ENCODE measurements at regions not wholly inside any gene's neighbourhood (a gene's known extent, or its start where the extent isn't known, plus 50 kb on each side); places are given as distances from the start of the nearest gene placed in this dataset.

GRCh38 chr5:54829676-54830535, 155.5 kb downstream of the ESM1 start:
- Histone ChIP-seq H3K9me3 (ENCODE audit: control insufficient read depth, insufficient read depth, low read length) (no peaks in the 10 kb centered on the region), H3K9ac (ENCODE audit: low read depth, low read length) (no peak overlapping the region), H3K27me3 (ENCODE audit: control insufficient read depth, insufficient read depth, low read length) (no peaks in the 10 kb centered on the region), H3K4me1 (ENCODE audit: control insufficient read depth, insufficient read depth, low read length) (no peaks in the 10 kb centered on the region), H3K4me3 (ENCODE audit: low read depth, low read length) (no peak overlapping the region), H3K36me3 (ENCODE audit: control insufficient read depth, insufficient read depth, low read length) (no peaks in the 10 kb centered on the region)

GRCh38 chr5:54829102-54829501, 156.3 kb downstream of the ESM1 start:
- H3K4me3 ChIP-seq (ENCODE audit: low read depth, low read length): no peak overlapping the region
- H3K36me3 ChIP-seq (ENCODE audit: control insufficient read depth, insufficient read depth, low read length): no peaks in the 10 kb centered on the region
- H3K9ac ChIP-seq (ENCODE audit: low read depth, low read length): no peak overlapping the region
- H3K27me3 ChIP-seq (ENCODE audit: control insufficient read depth, insufficient read depth, low read length): no peaks in the 10 kb centered on the region
- no peaks in the 10 kb centered on the region for H3K9me3 ChIP-seq (ENCODE audit: control insufficient read depth, insufficient read depth, low read length)
- H3K4me1 ChIP-seq (ENCODE audit: control insufficient read depth, insufficient read depth, low read length): no peaks in the 10 kb centered on the region

GRCh38 chr5:54828151-54828550, 157.2 kb downstream of the ESM1 start:
- Histone ChIP-seq H3K36me3 (ENCODE audit: control insufficient read depth, insufficient read depth, low read length) (no peaks in the 10 kb centered on the region), H3K27me3 (ENCODE audit: control insufficient read depth, insufficient read depth, low read length) (no peaks in the 10 kb centered on the region), H3K9me3 (ENCODE audit: control insufficient read depth, insufficient read depth, low read length) (no peaks in the 10 kb centered on the region), H3K9ac (ENCODE audit: low read depth, low read length) (no peak overlapping the region), H3K4me3 (ENCODE audit: low read depth, low read length) (no peak overlapping the region), H3K4me1 (ENCODE audit: control insufficient read depth, insufficient read depth, low read length) (no peaks in the 10 kb centered on the region)

- Histone ChIP-seq H3K9me3 (ENCODE audit: control insufficient read depth, insufficient read depth, low read length) (no peaks in the 10 kb centered on the region), H3K9ac (ENCODE audit: low read depth, low read length) (no peak overlapping the region), H3K4me3 (ENCODE audit: low read depth, low read length) (no peak overlapping the region), H3K27me3 (ENCODE audit: control insufficient read depth, insufficient read depth, low read length) (no peaks in the 10 kb centered on the region), H3K36me3 (ENCODE audit: control insufficient read depth, insufficient read depth, low read length) (no peaks in the 10 kb centered on the region), H3K4me1 (ENCODE audit: control insufficient read depth, insufficient read depth, low read length) (no peaks in the 10 kb centered on the region)
Measured at GRCh38 chr5:54825005-54825404, 160.4 kb downstream of the ESM1 start.

GRCh38 chr5:54823006-54823405, 162.4 kb downstream of the ESM1 start:
- no peaks in the 10 kb centered on the region for H3K27me3 ChIP-seq (ENCODE audit: control insufficient read depth, insufficient read depth, low read length)
- no peaks in the 10 kb centered on the region for H3K9me3 ChIP-seq (ENCODE audit: control insufficient read depth, insufficient read depth, low read length)
- no peaks in the 10 kb centered on the region for H3K36me3 ChIP-seq (ENCODE audit: control insufficient read depth, insufficient read depth, low read length)
- H3K4me1 ChIP-seq (ENCODE audit: control insufficient read depth, insufficient read depth, low read length): no peaks in the 10 kb centered on the region
- H3K4me3 ChIP-seq (ENCODE audit: low read depth, low read length): no peak overlapping the region
- no peak overlapping the region for H3K9ac ChIP-seq (ENCODE audit: low read depth, low read length)

- no peaks in the 10 kb centered on the region for H3K9me3 ChIP-seq (ENCODE audit: control insufficient read depth, insufficient read depth, low read length)
- no peaks in the 10 kb centered on the region for H3K4me1 ChIP-seq (ENCODE audit: control insufficient read depth, insufficient read depth, low read length)
- no peak overlapping the region for H3K9ac ChIP-seq (ENCODE audit: low read depth, low read length)
- H3K27me3 ChIP-seq (ENCODE audit: control insufficient read depth, insufficient read depth, low read length): no peaks in the 10 kb centered on the region
- no peak overlapping the region for H3K4me3 ChIP-seq (ENCODE audit: low read depth, low read length)
- no peaks in the 10 kb centered on the region for H3K36me3 ChIP-seq (ENCODE audit: control insufficient read depth, insufficient read depth, low read length)
Measured at GRCh38 chr5:54822324-54822687, 163.1 kb downstream of the ESM1 start.

GRCh38 chr5:54821445-54822323, 163.7 kb downstream of the ESM1 start:
- no peaks in the 10 kb centered on the region for H3K9me3 ChIP-seq (ENCODE audit: control insufficient read depth, insufficient read depth, low read length)
- H3K36me3 ChIP-seq (ENCODE audit: control insufficient read depth, insufficient read depth, low read length): no peaks in the 10 kb centered on the region
- no peak overlapping the region for H3K9ac ChIP-seq (ENCODE audit: low read depth, low read length)

GRCh38 chr5:54820346-54821134, 164.9 kb downstream of the ESM1 start:
- Histone ChIP-seq H3K4me1 (ENCODE audit: control insufficient read depth, insufficient read depth, low read length) (no peaks in the 10 kb centered on the region), H3K36me3 (ENCODE audit: control insufficient read depth, insufficient read depth, low read length) (no peaks in the 10 kb centered on the region), H3K9me3 (ENCODE audit: control insufficient read depth, insufficient read depth, low read length) (no peaks in the 10 kb centered on the region), H3K27me3 (ENCODE audit: control insufficient read depth, insufficient read depth, low read length) (no peaks in the 10 kb centered on the region), H3K4me3 (ENCODE audit: low read depth, low read length) (no peak overlapping the region), H3K9ac (ENCODE audit: low read depth, low read length) (no peak overlapping the region)

More at GRCh38 chr5:54821445-54822323, 163.7 kb downstream of the ESM1 start:
- Histone ChIP-seq H3K4me1 (ENCODE audit: control insufficient read depth, insufficient read depth, low read length) (no peaks in the 10 kb centered on the region), H3K27me3 (ENCODE audit: control insufficient read depth, insufficient read depth, low read length) (no peaks in the 10 kb centered on the region), H3K4me3 (ENCODE audit: low read depth, low read length) (no peak overlapping the region)

- Histone ChIP-seq H3K4me3 (ENCODE audit: low read depth, low read length) (no peak overlapping the region), H3K4me1 (ENCODE audit: control insufficient read depth, insufficient read depth, low read length) (no peaks in the 10 kb centered on the region), H3K36me3 (ENCODE audit: control insufficient read depth, insufficient read depth, low read length) (no peaks in the 10 kb centered on the region), H3K27me3 (ENCODE audit: control insufficient read depth, insufficient read depth, low read length) (no peaks in the 10 kb centered on the region), H3K9me3 (ENCODE audit: control insufficient read depth, insufficient read depth, low read length) (peaks cover 11% of the 10 kb centered on the region), H3K9ac (ENCODE audit: low read depth, low read length) (no peak overlapping the region)
Measured at GRCh38 chr5:54807421-54807820, 178.0 kb downstream of the ESM1 start.

GRCh38 chr5:54804521-54804920, 180.9 kb downstream of the ESM1 start:
- Histone ChIP-seq H3K27me3 (ENCODE audit: control insufficient read depth, insufficient read depth, low read length) (no peaks in the 10 kb centered on the region), H3K36me3 (ENCODE audit: control insufficient read depth, insufficient read depth, low read length) (no peaks in the 10 kb centered on the region), H3K9me3 (ENCODE audit: control insufficient read depth, insufficient read depth, low read length) (peaks cover 7% of the 10 kb centered on the region), H3K4me1 (ENCODE audit: control insufficient read depth, insufficient read depth, low read length) (no peaks in the 10 kb centered on the region), H3K9ac (ENCODE audit: low read depth, low read length) (no peak overlapping the region), H3K4me3 (ENCODE audit: low read depth, low read length) (no peak overlapping the region)

GRCh38 chr5:54804086-54804485, 181.3 kb downstream of the ESM1 start:
- H3K36me3 ChIP-seq (ENCODE audit: control insufficient read depth, insufficient read depth, low read length): no peaks in the 10 kb centered on the region

More at GRCh38 chr5:54804086-54804485, 181.3 kb downstream of the ESM1 start:
- Histone ChIP-seq H3K9ac (ENCODE audit: low read depth, low read length) (no peak overlapping the region), H3K9me3 (ENCODE audit: control insufficient read depth, insufficient read depth, low read length) (peaks cover 7% of the 10 kb centered on the region), H3K4me3 (ENCODE audit: low read depth, low read length) (no peak overlapping the region), H3K27me3 (ENCODE audit: control insufficient read depth, insufficient read depth, low read length) (no peaks in the 10 kb centered on the region), H3K4me1 (ENCODE audit: control insufficient read depth, insufficient read depth, low read length) (no peaks in the 10 kb centered on the region)

All from iPS-15b (cell line).